WTC11 (cell line): ENCODE measurements at regions not wholly inside any gene's neighbourhood (a gene's known extent, or its start where the extent isn't known, plus 50 kb on each side); places are given as distances from the start of the nearest gene placed in this dataset.

ENCODE experiments used
- ATAC-seq: fragments of 200-7000 bp; cut with Tn5 transposase; 2 replicates; pipeline ENCODE4 v1.10.0; 2021; ENCODE audit warnings: mild to moderate bottlenecking, moderate library complexity
- CTCF ChIA-PET: fragments of 300-600 bp; sonication (Branson Sonifier 250); formaldehyde crosslinking; loops from one replicate; lab custom pipeline; 2021; ENCODE audit warnings: antibody characterized with exemption; lab: Charles Lee
- POLR2A ChIA-PET: fragments of 350-600 bp; sonication (Branson Sonifier 250); formaldehyde crosslinking; loops from one replicate; lab custom pipeline; 2021; ENCODE audit warnings: antibody characterized with exemption; lab: Charles Lee
- DNase-seq: peaks from one replicate; pipeline ENCODE4 v3.0.0; 2021; ENCODE audit warnings: low spot score
- H3K27ac Mint-ChIP-seq: 2 replicates; pipeline ENCODE4 v1.8.0; 2021; ENCODE audit warnings: mixed read lengths
- H3K27me3 Mint-ChIP-seq: 2 replicates; pipeline ENCODE4 v1.8.0; 2021; ENCODE audit warnings: low read depth, mild to moderate bottlenecking, moderate library complexity, mixed read lengths
- H3K36me3 Mint-ChIP-seq: 2 replicates; pipeline ENCODE4 v1.8.0; 2021; ENCODE audit warnings: mixed read lengths
- H3K4me1 Mint-ChIP-seq: 2 replicates; pipeline ENCODE4 v1.8.0; 2022; ENCODE audit warnings: mixed read lengths
- H3K4me3 Mint-ChIP-seq: 2 replicates; pipeline ENCODE4 v1.8.0; 2021; ENCODE audit warnings: mild to moderate bottlenecking, moderate library complexity, mixed read lengths
- H3K9me3 Mint-ChIP-seq: 2 replicates; pipeline ENCODE4 v1.8.0; 2021; ENCODE audit warnings: mixed read lengths
- ATF1 ChIP-seq: sonication (generic); formaldehyde crosslinking; IDR thresholded peaks from 2 replicates; pipeline ENCODE4 v1.8.1; 2023; ENCODE audit warnings: mild to moderate bottlenecking, moderate library complexity, missing genetic modification reagents
- CREB1 ChIP-seq: sonication (generic); formaldehyde crosslinking; IDR thresholded peaks from 2 replicates; pipeline ENCODE4 v1.8.0; 2023; ENCODE audit warnings: mild to moderate bottlenecking, missing genetic modification reagents
- FOXK1 ChIP-seq: sonication (generic); formaldehyde crosslinking; IDR thresholded peaks from 2 replicates; pipeline ENCODE4 v1.8.0; 2022; ENCODE audit warnings: mild to moderate bottlenecking, moderate library complexity, missing genetic modification reagents
- FOXP1 ChIP-seq: sonication (generic); formaldehyde crosslinking; IDR thresholded peaks from 2 replicates; pipeline ENCODE4 v1.8.0; 2022; ENCODE audit warnings: missing genetic modification reagents, mild to moderate bottlenecking, moderate library complexity, borderline replicate concordance
- KAT7 ChIP-seq: sonication (generic); formaldehyde crosslinking; IDR thresholded peaks from 2 replicates; pipeline ENCODE4 v1.8.1; 2023; ENCODE audit warnings: missing genetic modification reagents, mild to moderate bottlenecking, borderline replicate concordance
- NR3C1 ChIP-seq: sonication (generic); formaldehyde crosslinking; conservative IDR thresholded peaks from 2 replicates; pipeline ENCODE4 v1.8.1; 2023; ENCODE audit warnings: low read depth, mild to moderate bottlenecking, missing genetic modification reagents
- PRRX2 ChIP-seq: fragments of 250-450 bp; sonication (Bioruptor Pico); IDR thresholded peaks from 2 replicates; pipeline ENCODE4 v1.8.0; 2021; ENCODE audit warnings: mild to moderate bottlenecking
- TEAD1 ChIP-seq: sonication (generic); formaldehyde crosslinking; IDR thresholded peaks from 2 replicates; pipeline ENCODE4 v1.8.0; 2022; ENCODE audit warnings: mild to moderate bottlenecking, missing genetic modification reagents
- TEAD4 ChIP-seq: sonication (generic); formaldehyde crosslinking; IDR thresholded peaks from 2 replicates; pipeline ENCODE4 v1.8.0; 2022; ENCODE audit warnings: mild to moderate bottlenecking, missing genetic modification reagents
- ZNF232 ChIP-seq: sonication (generic); formaldehyde crosslinking; IDR thresholded peaks from 2 replicates; pipeline ENCODE4 v1.8.0; 2022; ENCODE audit warnings: mild to moderate bottlenecking, missing genetic modification reagents
- ZNF416 ChIP-seq: fragments of 250-450 bp; sonication (Bioruptor Pico); IDR thresholded peaks from 2 replicates; pipeline ENCODE4 v1.9.0; 2021; ENCODE audit warnings: mild to moderate bottlenecking, inconsistent platforms
- TF ChIP-seq, protein P1 (sequence below): sonication (generic); formaldehyde crosslinking; IDR thresholded peaks from 2 replicates; pipeline ENCODE4 v1.8.1; 2023; ENCODE audit warnings: mild to moderate bottlenecking, missing genetic modification reagents, borderline replicate concordance
- TF ChIP-seq, protein P2 (sequence below): fragments of 200-600 bp; IDR thresholded peaks from 2 replicates; pipeline ENCODE4 v1.8.0; 2022; ENCODE audit warnings: antibody characterized with exemption
- TF ChIP-seq, protein P3 (sequence below): sonication (generic); formaldehyde crosslinking; IDR thresholded peaks from 2 replicates; pipeline ENCODE4 v1.8.0; 2023; ENCODE audit warnings: missing genetic modification reagents
- TF ChIP-seq, protein P4 (sequence below): sonication (generic); formaldehyde crosslinking; IDR thresholded peaks from 2 replicates; pipeline ENCODE4 v1.8.1; 2022; ENCODE audit warnings: missing genetic modification reagents, borderline replicate concordance
- TF ChIP-seq, protein P5 (sequence below): sonication (generic); formaldehyde crosslinking; IDR thresholded peaks from 2 replicates; pipeline ENCODE4 v1.8.0; 2022; ENCODE audit warnings: mild to moderate bottlenecking, missing genetic modification reagents
- TF ChIP-seq, protein P6 (sequence below): fragments of 250-450 bp; sonication (Bioruptor Pico); IDR thresholded peaks from 2 replicates; pipeline ENCODE4 v1.9.0; 2021; ENCODE audit warnings: moderate library complexity, mild to moderate bottlenecking, inconsistent platforms, borderline replicate concordance

DNA sequence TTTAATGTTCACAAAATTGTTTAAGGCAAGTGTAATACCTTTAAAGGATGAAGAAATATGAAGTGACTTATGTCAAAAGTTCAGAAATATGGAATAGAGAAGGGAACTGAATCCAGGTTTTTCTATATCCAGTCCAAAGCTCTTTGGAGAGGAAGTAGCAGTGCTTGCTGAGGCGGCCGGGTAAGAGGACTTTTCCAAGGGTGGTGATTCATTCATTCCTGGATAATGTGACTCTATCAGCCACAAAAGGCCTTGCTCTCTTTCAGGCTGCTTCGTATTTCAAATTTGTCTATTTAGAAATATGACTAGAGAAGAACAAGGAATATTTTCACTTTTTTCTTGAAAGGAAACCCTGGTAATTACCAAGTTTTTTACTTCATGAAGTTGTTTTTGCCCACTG is 830.1 kb upstream of the ZEB2 start:
- Mint-ChIP-seq H3K27me3 (no peaks in the 10 kb centered on the region), H3K4me1 (no peaks in the 10 kb centered on the region), H3K4me3 (no peak overlapping the region), H3K9me3 (no peaks in the 10 kb centered on the region), H3K36me3 (no peaks in the 10 kb centered on the region), H3K27ac (no peak overlapping the region)
- TF ChIP-seq FOXP1 (no peak), ATF1 (CRISPR knock-in tag) (no peak), CREB1 (CRISPR knock-in tag) (no peak), PRRX2 (CRISPR knock-in tag) (no peak), TEAD4 (CRISPR knock-in tag) (no peak)
- TF ChIP-seq, protein P1, sequence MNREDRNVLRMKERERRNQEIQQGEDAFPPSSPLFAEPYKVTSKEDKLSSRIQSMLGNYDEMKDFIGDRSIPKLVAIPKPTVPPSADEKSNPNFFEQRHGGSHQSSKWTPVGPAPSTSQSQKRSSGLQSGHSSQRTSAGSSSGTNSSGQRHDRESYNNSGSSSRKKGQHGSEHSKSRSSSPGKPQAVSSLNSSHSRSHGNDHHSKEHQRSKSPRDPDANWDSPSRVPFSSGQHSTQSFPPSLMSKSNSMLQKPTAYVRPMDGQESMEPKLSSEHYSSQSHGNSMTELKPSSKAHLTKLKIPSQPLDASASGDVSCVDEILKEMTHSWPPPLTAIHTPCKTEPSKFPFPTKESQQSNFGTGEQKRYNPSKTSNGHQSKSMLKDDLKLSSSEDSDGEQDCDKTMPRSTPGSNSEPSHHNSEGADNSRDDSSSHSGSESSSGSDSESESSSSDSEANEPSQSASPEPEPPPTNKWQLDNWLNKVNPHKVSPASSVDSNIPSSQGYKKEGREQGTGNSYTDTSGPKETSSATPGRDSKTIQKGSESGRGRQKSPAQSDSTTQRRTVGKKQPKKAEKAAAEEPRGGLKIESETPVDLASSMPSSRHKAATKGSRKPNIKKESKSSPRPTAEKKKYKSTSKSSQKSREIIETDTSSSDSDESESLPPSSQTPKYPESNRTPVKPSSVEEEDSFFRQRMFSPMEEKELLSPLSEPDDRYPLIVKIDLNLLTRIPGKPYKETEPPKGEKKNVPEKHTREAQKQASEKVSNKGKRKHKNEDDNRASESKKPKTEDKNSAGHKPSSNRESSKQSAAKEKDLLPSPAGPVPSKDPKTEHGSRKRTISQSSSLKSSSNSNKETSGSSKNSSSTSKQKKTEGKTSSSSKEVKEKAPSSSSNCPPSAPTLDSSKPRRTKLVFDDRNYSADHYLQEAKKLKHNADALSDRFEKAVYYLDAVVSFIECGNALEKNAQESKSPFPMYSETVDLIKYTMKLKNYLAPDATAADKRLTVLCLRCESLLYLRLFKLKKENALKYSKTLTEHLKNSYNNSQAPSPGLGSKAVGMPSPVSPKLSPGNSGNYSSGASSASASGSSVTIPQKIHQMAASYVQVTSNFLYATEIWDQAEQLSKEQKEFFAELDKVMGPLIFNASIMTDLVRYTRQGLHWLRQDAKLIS (CRISPR knock-in tag), result no peak
- TF ChIP-seq, protein P2, sequence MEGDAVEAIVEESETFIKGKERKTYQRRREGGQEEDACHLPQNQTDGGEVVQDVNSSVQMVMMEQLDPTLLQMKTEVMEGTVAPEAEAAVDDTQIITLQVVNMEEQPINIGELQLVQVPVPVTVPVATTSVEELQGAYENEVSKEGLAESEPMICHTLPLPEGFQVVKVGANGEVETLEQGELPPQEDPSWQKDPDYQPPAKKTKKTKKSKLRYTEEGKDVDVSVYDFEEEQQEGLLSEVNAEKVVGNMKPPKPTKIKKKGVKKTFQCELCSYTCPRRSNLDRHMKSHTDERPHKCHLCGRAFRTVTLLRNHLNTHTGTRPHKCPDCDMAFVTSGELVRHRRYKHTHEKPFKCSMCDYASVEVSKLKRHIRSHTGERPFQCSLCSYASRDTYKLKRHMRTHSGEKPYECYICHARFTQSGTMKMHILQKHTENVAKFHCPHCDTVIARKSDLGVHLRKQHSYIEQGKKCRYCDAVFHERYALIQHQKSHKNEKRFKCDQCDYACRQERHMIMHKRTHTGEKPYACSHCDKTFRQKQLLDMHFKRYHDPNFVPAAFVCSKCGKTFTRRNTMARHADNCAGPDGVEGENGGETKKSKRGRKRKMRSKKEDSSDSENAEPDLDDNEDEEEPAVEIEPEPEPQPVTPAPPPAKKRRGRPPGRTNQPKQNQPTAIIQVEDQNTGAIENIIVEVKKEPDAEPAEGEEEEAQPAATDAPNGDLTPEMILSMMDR, result no peak
- DNase-seq (no peak), ATAC-seq (no peak)
- CTCF ChIA-PET, result no interaction called here
- POLR2A ChIA-PET, result no interaction called here

DNA sequence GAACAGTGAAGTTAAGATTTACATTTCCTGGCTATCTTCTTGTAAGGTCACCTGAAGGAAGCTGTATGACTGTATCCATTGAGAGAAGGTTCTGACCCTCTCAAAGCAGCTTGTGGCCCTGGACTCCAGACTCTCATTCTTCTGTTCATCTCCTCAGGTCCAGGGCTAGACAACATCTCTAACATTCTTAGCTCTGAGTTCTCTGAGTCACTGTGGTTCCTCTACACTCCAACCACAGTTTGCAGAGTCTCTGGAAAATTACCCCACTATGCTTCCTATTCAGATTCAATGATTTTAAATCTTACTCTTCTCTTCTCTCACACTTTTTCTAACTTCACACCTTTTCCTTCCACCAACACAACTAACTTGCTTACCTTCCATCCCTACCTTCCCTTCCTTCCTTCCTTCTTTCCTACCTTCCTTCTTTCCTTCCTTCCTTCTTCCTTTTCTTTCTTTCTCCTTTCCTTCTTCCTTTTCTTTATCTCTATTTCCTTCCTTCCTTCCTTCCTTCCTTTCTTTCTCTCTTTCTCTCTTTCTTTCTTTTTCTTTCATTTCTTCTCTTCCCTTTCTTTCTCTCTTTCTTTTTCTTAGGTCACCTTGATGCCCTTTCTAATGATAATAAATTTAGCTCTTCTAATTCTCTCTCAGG is 824.3 kb upstream of the ZEB2 start:
- no peaks in the 10 kb centered on the region for H3K27me3 Mint-ChIP-seq
- POLR2A ChIA-PET, result no interaction called here
- ATAC-seq, result no peak

DNA sequence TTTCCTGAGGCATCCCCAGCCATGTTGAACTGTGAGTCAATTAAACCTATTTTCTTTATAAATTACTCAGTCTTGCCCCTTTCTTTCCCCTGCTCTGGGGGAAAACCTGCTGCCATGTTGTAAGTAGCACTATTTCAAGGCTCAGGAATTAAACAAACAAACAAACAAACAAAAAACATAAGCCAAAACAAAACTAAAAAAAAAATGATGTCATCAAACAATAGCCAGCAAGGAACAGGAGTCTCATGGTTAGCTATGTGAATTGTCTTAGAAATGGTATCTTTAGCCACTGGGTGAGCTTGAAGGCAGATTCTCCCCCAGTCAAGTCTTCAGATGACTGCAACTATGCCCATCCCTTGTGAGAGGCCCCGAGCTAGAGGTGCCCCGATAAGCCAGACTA is 823.4 kb upstream of the ZEB2 start:
- Mint-ChIP-seq H3K36me3 (no peaks in the 10 kb centered on the region), H3K27ac (no peak overlapping the region), H3K27me3 (no peaks in the 10 kb centered on the region), H3K4me1 (no peaks in the 10 kb centered on the region), H3K9me3 (peaks cover 25% of the 10 kb centered on the region), H3K4me3 (no peak overlapping the region)
- ChIA-PET CTCF (no interaction called here), POLR2A (no interaction called here)
- no peak for DNase-seq
- no peak for ATAC-seq
- TF ChIP-seq KAT7 (CRISPR knock-in tag) (no peak), ZNF232 (no peak)
- TF ChIP-seq, protein P3, sequence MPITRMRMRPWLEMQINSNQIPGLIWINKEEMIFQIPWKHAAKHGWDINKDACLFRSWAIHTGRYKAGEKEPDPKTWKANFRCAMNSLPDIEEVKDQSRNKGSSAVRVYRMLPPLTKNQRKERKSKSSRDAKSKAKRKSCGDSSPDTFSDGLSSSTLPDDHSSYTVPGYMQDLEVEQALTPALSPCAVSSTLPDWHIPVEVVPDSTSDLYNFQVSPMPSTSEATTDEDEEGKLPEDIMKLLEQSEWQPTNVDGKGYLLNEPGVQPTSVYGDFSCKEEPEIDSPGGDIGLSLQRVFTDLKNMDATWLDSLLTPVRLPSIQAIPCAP (CRISPR knock-in tag), result no peak

More for the DNA sequence above, 824.3 kb upstream of the ZEB2 start:
- Mint-ChIP-seq H3K9me3 (peaks cover 25% of the 10 kb centered on the region), H3K4me3 (no peak overlapping the region), H3K27ac (no peak overlapping the region), H3K4me1 (no peaks in the 10 kb centered on the region), H3K36me3 (no peaks in the 10 kb centered on the region)
- TF ChIP-seq, protein P4, sequence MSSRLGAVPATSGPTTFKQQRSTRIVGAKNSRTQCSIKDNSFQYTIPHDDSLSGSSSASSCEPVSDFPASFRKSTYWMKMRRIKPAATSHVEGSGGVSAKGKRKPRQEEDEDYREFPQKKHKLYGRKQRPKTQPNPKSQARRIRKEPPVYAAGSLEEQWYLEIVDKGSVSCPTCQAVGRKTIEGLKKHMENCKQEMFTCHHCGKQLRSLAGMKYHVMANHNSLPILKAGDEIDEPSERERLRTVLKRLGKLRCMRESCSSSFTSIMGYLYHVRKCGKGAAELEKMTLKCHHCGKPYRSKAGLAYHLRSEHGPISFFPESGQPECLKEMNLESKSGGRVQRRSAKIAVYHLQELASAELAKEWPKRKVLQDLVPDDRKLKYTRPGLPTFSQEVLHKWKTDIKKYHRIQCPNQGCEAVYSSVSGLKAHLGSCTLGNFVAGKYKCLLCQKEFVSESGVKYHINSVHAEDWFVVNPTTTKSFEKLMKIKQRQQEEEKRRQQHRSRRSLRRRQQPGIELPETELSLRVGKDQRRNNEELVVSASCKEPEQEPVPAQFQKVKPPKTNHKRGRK (CRISPR knock-in tag), result 0 out of 2 replicates have a peak, but pooled peaks have one; percentile 22
- no peak for TF ChIP-seq ZNF232
- CTCF ChIA-PET, result no interaction called here
- DNase-seq, result no peak

DNA sequence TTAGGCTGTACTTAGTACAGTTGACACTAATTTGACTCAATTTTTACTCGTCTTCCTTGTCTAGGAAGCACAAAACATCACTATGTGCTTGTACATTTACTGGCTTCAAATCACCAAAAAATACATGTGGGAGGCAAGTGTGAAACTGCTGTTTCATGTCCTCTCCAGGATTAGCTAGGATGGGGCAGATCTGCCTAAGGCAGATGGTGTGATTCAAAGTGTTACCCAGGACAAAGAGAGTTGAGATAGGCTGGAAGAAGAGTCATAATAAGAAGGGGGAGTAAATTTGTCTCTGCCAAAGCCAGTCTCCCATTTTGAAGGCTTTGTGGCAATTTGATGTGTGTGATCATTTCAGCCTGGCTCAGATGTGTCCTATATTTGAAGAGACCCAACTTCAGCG is 821.6 kb upstream of the ZEB2 start:
- no peak for ATAC-seq
- Mint-ChIP-seq H3K27ac (no peak overlapping the region), H3K27me3 (no peaks in the 10 kb centered on the region), H3K9me3 (peaks cover 25% of the 10 kb centered on the region), H3K4me3 (no peak overlapping the region), H3K4me1 (no peaks in the 10 kb centered on the region), H3K36me3 (no peaks in the 10 kb centered on the region)
- no peak for DNase-seq
- CTCF ChIA-PET, result no interaction called here
- POLR2A ChIA-PET, result no interaction called here
- TF ChIP-seq, protein P5, sequence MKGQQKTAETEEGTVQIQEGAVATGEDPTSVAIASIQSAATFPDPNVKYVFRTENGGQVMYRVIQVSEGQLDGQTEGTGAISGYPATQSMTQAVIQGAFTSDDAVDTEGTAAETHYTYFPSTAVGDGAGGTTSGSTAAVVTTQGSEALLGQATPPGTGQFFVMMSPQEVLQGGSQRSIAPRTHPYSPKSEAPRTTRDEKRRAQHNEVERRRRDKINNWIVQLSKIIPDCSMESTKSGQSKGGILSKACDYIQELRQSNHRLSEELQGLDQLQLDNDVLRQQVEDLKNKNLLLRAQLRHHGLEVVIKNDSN (CRISPR knock-in tag), result no peak
- TF ChIP-seq, protein P6, sequence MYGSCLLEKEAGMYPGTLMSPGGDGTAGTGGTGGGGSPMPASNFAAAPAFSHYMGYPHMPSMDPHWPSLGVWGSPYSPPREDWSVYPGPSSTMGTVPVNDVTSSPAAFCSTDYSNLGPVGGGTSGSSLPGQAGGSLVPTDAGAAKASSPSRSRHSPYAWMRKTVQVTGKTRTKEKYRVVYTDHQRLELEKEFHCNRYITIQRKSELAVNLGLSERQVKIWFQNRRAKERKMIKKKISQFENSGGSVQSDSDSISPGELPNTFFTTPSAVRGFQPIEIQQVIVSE (CRISPR knock-in tag), result no peak
- TF ChIP-seq TEAD1 (no peak), ZNF416 (CRISPR knock-in tag) (no peak), FOXK1 (CRISPR knock-in tag) (no peak), NR3C1 (CRISPR knock-in tag) (no peak)
